ENCODE measurements at regions not wholly inside any gene's neighbourhood (a gene's known extent, or its start where the extent isn't known, plus 50 kb on each side); places are given as distances from the start of the nearest gene placed in this dataset.

- no peak overlapping the region for H3K4me3 ChIP-seq (ENCODE audit: low read depth, low read length)
- no peak for DNase-seq (ENCODE audit: low read depth)
- TF ChIP-seq, protein P1, sequence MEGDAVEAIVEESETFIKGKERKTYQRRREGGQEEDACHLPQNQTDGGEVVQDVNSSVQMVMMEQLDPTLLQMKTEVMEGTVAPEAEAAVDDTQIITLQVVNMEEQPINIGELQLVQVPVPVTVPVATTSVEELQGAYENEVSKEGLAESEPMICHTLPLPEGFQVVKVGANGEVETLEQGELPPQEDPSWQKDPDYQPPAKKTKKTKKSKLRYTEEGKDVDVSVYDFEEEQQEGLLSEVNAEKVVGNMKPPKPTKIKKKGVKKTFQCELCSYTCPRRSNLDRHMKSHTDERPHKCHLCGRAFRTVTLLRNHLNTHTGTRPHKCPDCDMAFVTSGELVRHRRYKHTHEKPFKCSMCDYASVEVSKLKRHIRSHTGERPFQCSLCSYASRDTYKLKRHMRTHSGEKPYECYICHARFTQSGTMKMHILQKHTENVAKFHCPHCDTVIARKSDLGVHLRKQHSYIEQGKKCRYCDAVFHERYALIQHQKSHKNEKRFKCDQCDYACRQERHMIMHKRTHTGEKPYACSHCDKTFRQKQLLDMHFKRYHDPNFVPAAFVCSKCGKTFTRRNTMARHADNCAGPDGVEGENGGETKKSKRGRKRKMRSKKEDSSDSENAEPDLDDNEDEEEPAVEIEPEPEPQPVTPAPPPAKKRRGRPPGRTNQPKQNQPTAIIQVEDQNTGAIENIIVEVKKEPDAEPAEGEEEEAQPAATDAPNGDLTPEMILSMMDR (conservative IDR thresholded peaks at IDR 0.05; ENCODE audit: low read depth, low read length), result no peak
Measured at GRCh38 chr1:228990906-228991569, 255.8 kb downstream of the RHOU start.

- no peak overlapping the region for H3K4me3 ChIP-seq (ENCODE audit: low read depth, low read length)
- DNase-seq (ENCODE audit: low read depth), result no peak
- TF ChIP-seq, protein P1 (conservative IDR thresholded peaks at IDR 0.05; ENCODE audit: low read depth, low read length), result no peak
Measured at GRCh38 chr1:228992044-228992443, 256.8 kb downstream of the RHOU start.

GRCh38 chr1:228992907-228993535, 257.7 kb downstream of the RHOU start:
- H3K4me3 ChIP-seq (ENCODE audit: low read depth, low read length), result no peak overlapping the region
- TF ChIP-seq, protein P1 (conservative IDR thresholded peaks at IDR 0.05; ENCODE audit: low read depth, low read length), result no peak
- no peak for DNase-seq (ENCODE audit: low read depth)

DNA sequence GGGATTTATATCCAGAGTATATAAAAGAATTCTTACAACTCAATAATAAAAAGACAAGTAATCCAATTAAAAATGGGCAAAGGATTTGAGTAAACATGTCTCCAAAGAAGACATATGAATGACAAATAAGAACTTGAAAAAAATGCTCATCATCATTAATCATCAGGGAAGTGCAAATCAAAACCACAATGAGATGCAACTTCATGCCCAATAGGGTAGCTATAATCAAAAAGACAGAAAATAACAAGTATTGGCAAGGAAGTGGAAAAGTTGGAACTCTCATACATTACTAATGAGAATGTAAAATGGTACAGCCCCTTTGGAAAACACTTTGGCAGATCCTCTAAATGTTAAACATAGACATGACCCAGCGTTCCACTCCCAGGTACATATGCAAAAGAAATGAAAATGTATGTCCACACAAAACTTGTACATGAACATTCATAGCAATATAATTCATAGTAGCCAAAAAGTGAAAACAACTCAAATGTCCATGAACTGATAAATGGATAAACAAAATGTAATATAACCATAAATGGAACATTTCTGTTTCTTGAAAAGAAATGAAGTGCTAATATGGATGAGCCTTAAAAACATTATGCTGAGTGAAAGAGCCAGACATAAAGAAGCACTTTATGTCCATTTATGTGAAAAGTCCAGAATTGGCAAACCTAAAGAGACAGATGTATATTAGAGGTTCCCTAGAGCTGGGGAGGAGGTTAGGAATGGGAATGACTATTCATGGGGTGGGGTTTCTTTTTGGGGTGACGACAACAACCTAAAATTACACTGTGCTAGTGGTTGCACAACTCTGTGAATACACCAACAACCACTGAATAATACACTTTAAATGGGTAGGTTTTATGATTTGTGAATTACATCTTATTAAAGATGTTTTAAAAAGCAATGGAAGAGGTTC, 259.7 kb downstream of the RHOU start:
- TF ChIP-seq, protein P1 (conservative IDR thresholded peaks at IDR 0.05; ENCODE audit: low read depth, low read length), result no peak
- no peak for DNase-seq (ENCODE audit: low read depth)
- no peak overlapping the region for H3K4me3 ChIP-seq (ENCODE audit: low read depth, low read length)

GRCh38 chr1:228996281-228996680, 261.0 kb downstream of the RHOU start:
- no peak overlapping the region for H3K4me3 ChIP-seq (ENCODE audit: low read depth, low read length)
- TF ChIP-seq, protein P1 (conservative IDR thresholded peaks at IDR 0.05; ENCODE audit: low read depth, low read length), result no peak
- DNase-seq (ENCODE audit: low read depth), result no peak

GRCh38 chr1:228997721-228998144, 262.5 kb downstream of the RHOU start:
- DNase-seq (ENCODE audit: low read depth), result no peak
- TF ChIP-seq, protein P1 (conservative IDR thresholded peaks at IDR 0.05; ENCODE audit: low read depth, low read length), result no peak
- H3K4me3 ChIP-seq (ENCODE audit: low read depth, low read length), result no peak overlapping the region
